Left renal pelvis (tissue), 4 donors: ENCODE measurements at regions not wholly inside any gene's neighbourhood (a gene's known extent, or its start where the extent isn't known, plus 50 kb on each side); places are given as distances from the start of the nearest gene placed in this dataset.

Source experiments
- DNase-seq, 4 donors: peaks; one replicate each; pipeline ENCODE4 v3.0.0-alpha.2; 2013; ENCODE audit warnings: low read depth in 4 of 4, low spot score in 3 of 4

GRCh38 chr12:58450868-58451482 is 469.3 kb downstream of the LRIG3 start:
- no peak for DNase-seq

- DNase-seq = no peak
Measured at GRCh38 chr12:58452546-58452945, 467.8 kb downstream of the LRIG3 start.

GRCh38 chr12:58453306-58453705 is 467.0 kb downstream of the LRIG3 start:
- DNase-seq = no peak

GRCh38 chr12:58455136-58455535 is 465.2 kb downstream of the LRIG3 start:
- DNase-seq = no peak

- no peak for DNase-seq
Measured at GRCh38 chr12:58458102-58458501, 462.2 kb downstream of the LRIG3 start.

- DNase-seq = no peak
Measured at GRCh38 chr12:58459191-58459590, 461.1 kb downstream of the LRIG3 start.

GRCh38 chr12:58463051-58463450 is 457.3 kb downstream of the LRIG3 start:
- DNase-seq = no peak

- DNase-seq = no peak
Measured at GRCh38 chr12:58465418-58465817, 454.9 kb downstream of the LRIG3 start.

GRCh38 chr12:58470266-58471010 is 449.9 kb downstream of the LRIG3 start:
- no peak for DNase-seq

GRCh38 chr12:58479401-58479800 is 440.9 kb downstream of the LRIG3 start:
- DNase-seq = no peak

GRCh38 chr12:58481811-58482210 is 438.5 kb downstream of the LRIG3 start:
- DNase-seq = no peak

GRCh38 chr12:58487255-58487654 is 433.0 kb downstream of the LRIG3 start:
- DNase-seq = no peak

GRCh38 chr12:58487678-58488161 is 432.6 kb downstream of the LRIG3 start:
- no peak for DNase-seq

- no peak for DNase-seq
Measured at GRCh38 chr12:58489394-58489793, 430.9 kb downstream of the LRIG3 start.

- no peak for DNase-seq
Measured at GRCh38 chr12:58491306-58491705, 429.0 kb downstream of the LRIG3 start.

GRCh38 chr12:58496411-58497190 is 423.7 kb downstream of the LRIG3 start:
- no peak for DNase-seq

GRCh38 chr12:58500399-58500798 is 419.9 kb downstream of the LRIG3 start:
- DNase-seq = no peak

GRCh38 chr12:58502226-58502625 is 418.1 kb downstream of the LRIG3 start:
- DNase-seq = no peak

GRCh38 chr12:58502841-58503240 is 417.5 kb downstream of the LRIG3 start:
- no peak for DNase-seq

- DNase-seq = no peak
Measured at GRCh38 chr12:58503731-58504130, 416.6 kb downstream of the LRIG3 start.

- no peak for DNase-seq
Measured at GRCh38 chr12:58504143-58504938, 416.0 kb downstream of the LRIG3 start.
